ENCODE measurements at regions not wholly inside any gene's neighbourhood (a gene's known extent, or its start where the extent isn't known, plus 50 kb on each side); places are given as distances from the start of the nearest gene placed in this dataset.

GRCh38 chr2:133790711-133791110, 222.4 kb upstream of the NCKAP5 start:
- H3K27me3 ChIP-seq (ENCODE audit: insufficient read depth, low read length): no peaks in the 10 kb centered on the region
- no peaks in the 10 kb centered on the region for H3K4me1 ChIP-seq (ENCODE audit: insufficient read depth, low read length)
- no peak overlapping the region for H3K4me3 ChIP-seq (ENCODE audit: low read length)
- H2AFZ ChIP-seq (ENCODE audit: low read depth, low read length): no peak overlapping the region
- H3K36me3 ChIP-seq (ENCODE audit: insufficient read depth, low read length): no peaks in the 10 kb centered on the region
- H3K9me3 ChIP-seq (ENCODE audit: low read length): no peaks in the 10 kb centered on the region

DNA sequence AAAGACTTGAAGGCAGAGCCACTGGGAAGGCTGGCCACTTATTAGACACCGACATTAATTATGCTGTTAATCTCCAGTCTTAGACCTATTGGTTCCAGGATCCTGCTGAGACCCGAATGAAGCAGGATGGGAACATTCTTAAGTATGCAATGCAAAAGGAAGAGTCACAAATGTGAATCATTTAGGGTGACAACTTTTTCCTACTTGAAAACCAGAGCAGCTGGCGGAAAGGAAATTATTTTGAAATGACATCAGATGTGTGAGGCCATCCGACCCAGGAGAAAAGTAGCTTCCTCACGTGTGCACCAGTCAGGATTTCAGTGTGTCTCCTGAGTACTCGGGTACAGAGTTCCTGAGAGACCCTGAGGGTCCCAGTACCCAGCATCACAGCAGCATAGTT, 222.9 kb upstream of the NCKAP5 start:
- H3K27me3 ChIP-seq (ENCODE audit: insufficient read depth, low read length): no peaks in the 10 kb centered on the region
- no peak overlapping the region for H3K4me3 ChIP-seq (ENCODE audit: low read length)
- no peaks in the 10 kb centered on the region for H3K4me1 ChIP-seq (ENCODE audit: insufficient read depth, low read length)
- no peaks in the 10 kb centered on the region for H3K36me3 ChIP-seq (ENCODE audit: insufficient read depth, low read length)
- H3K9me3 ChIP-seq (ENCODE audit: low read length): no peaks in the 10 kb centered on the region
- H2AFZ ChIP-seq (ENCODE audit: low read depth, low read length): no peak overlapping the region

- Histone ChIP-seq H3K27me3 (ENCODE audit: insufficient read depth, low read length) (no peaks in the 10 kb centered on the region), H3K9me3 (ENCODE audit: low read length) (no peaks in the 10 kb centered on the region), H3K36me3 (ENCODE audit: insufficient read depth, low read length) (no peaks in the 10 kb centered on the region), H2AFZ (ENCODE audit: low read depth, low read length) (no peak overlapping the region), H3K4me1 (ENCODE audit: insufficient read depth, low read length) (no peaks in the 10 kb centered on the region), H3K4me3 (ENCODE audit: low read length) (no peak overlapping the region)
These were observed 224.0 kb upstream of the NCKAP5 start for GRCh38 chr2:133792223-133792622.

GRCh38 chr2:133794114-133794513, 225.9 kb upstream of the NCKAP5 start:
- Histone ChIP-seq H3K27me3 (ENCODE audit: insufficient read depth, low read length) (no peaks in the 10 kb centered on the region), H3K9me3 (ENCODE audit: low read length) (no peaks in the 10 kb centered on the region), H2AFZ (ENCODE audit: low read depth, low read length) (no peak overlapping the region), H3K36me3 (ENCODE audit: insufficient read depth, low read length) (no peaks in the 10 kb centered on the region), H3K4me1 (ENCODE audit: insufficient read depth, low read length) (no peaks in the 10 kb centered on the region), H3K4me3 (ENCODE audit: low read length) (no peak overlapping the region)

GRCh38 chr2:133801946-133802345, 233.7 kb upstream of the NCKAP5 start:
- Histone ChIP-seq H3K9me3 (ENCODE audit: low read length) (no peaks in the 10 kb centered on the region), H3K36me3 (ENCODE audit: insufficient read depth, low read length) (no peaks in the 10 kb centered on the region), H3K4me3 (ENCODE audit: low read length) (no peak overlapping the region), H3K27me3 (ENCODE audit: insufficient read depth, low read length) (no peaks in the 10 kb centered on the region), H2AFZ (ENCODE audit: low read depth, low read length) (no peak overlapping the region), H3K4me1 (ENCODE audit: insufficient read depth, low read length) (peaks cover 7% of the 10 kb centered on the region)

DNA sequence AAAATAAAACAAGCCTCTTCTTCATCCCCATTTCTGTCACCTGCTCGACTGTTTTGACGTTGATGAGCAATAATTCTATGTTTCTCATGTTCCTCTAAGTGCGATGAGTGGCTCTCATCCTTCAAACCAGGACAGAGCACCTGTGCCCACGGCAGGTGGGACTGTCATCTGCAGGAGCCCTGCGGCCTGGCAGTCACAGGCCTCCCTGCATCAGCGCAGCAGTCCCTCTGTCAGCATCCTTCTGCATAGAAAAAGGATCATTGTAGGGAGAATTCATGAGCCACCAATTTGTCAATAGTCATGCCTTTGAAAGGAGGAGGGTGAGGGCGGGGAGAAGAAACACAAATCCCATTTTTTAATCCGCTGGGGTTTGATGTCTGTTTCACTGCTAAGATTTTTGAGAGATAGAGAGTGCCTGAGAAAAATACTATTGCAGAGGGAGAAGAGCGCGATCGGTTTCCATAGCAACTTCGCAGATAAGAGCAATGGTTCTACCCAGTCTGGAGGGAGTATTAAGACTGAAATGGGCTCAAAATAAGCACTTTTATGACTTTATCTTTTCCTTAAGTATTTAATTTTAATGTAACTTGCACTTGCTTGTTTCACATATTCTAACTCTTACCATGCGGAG, 234.3 kb upstream of the NCKAP5 start:
- Histone ChIP-seq H3K4me1 (ENCODE audit: insufficient read depth, low read length) (peaks cover 9% of the 10 kb centered on the region), H3K27me3 (ENCODE audit: insufficient read depth, low read length) (no peaks in the 10 kb centered on the region), H2AFZ (ENCODE audit: low read depth, low read length) (no peak overlapping the region), H3K36me3 (ENCODE audit: insufficient read depth, low read length) (no peaks in the 10 kb centered on the region), H3K9me3 (ENCODE audit: low read length) (no peaks in the 10 kb centered on the region), H3K4me3 (ENCODE audit: low read length) (no peak overlapping the region)

GRCh38 chr2:133806564-133806963, 238.3 kb upstream of the NCKAP5 start:
- Histone ChIP-seq H3K9me3 (ENCODE audit: low read length) (no peaks in the 10 kb centered on the region), H2AFZ (ENCODE audit: low read depth, low read length) (no peak overlapping the region), H3K4me1 (ENCODE audit: insufficient read depth, low read length) (peaks cover 9% of the 10 kb centered on the region), H3K36me3 (ENCODE audit: insufficient read depth, low read length) (no peaks in the 10 kb centered on the region), H3K27me3 (ENCODE audit: insufficient read depth, low read length) (no peaks in the 10 kb centered on the region), H3K4me3 (ENCODE audit: low read length) (no peak overlapping the region)

DNA sequence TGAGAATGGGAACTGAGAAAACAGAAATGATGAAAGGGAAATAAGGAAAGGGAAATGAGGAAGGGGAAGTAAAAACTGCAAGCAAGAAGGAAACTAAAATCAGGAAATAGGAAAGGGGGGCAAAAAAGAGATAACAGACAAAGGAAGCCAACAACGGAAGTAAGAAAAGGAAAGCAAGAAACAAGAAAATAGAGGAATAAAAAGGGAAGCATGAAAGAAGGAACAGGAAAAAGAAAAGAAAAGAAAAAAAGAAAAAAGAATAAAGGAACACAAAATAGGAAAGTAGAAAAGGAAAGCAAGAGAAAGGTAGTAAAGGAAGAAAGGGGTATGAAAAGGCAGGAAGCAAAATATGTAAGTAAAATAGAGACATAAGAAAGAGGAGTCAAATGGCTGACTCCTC, 241.2 kb upstream of the NCKAP5 start:
- Histone ChIP-seq H3K9me3 (ENCODE audit: low read length) (no peaks in the 10 kb centered on the region), H3K36me3 (ENCODE audit: insufficient read depth, low read length) (no peaks in the 10 kb centered on the region), H2AFZ (ENCODE audit: low read depth, low read length) (no peak overlapping the region), H3K27me3 (ENCODE audit: insufficient read depth, low read length) (no peaks in the 10 kb centered on the region), H3K4me3 (ENCODE audit: low read length) (no peak overlapping the region), H3K4me1 (ENCODE audit: insufficient read depth, low read length) (peaks cover 4% of the 10 kb centered on the region)

- Histone ChIP-seq H3K9me3 (ENCODE audit: low read length) (no peaks in the 10 kb centered on the region), H3K36me3 (ENCODE audit: insufficient read depth, low read length) (no peaks in the 10 kb centered on the region), H3K4me3 (ENCODE audit: low read length) (no peak overlapping the region), H3K4me1 (ENCODE audit: insufficient read depth, low read length) (peaks cover 4% of the 10 kb centered on the region), H3K27me3 (ENCODE audit: insufficient read depth, low read length) (no peaks in the 10 kb centered on the region), H2AFZ (ENCODE audit: low read depth, low read length) (no peak overlapping the region)
These were observed 242.3 kb upstream of the NCKAP5 start for GRCh38 chr2:133810559-133810958.

GRCh38 chr2:133811409-133812125, 243.3 kb upstream of the NCKAP5 start:
- H3K27me3 ChIP-seq (ENCODE audit: insufficient read depth, low read length): no peaks in the 10 kb centered on the region
- H3K4me3 ChIP-seq (ENCODE audit: low read length): no peak overlapping the region
- H3K36me3 ChIP-seq (ENCODE audit: insufficient read depth, low read length): no peaks in the 10 kb centered on the region
- H3K9me3 ChIP-seq (ENCODE audit: low read length): no peaks in the 10 kb centered on the region
- H3K4me1 ChIP-seq (ENCODE audit: insufficient read depth, low read length): peaks cover 4% of the 10 kb centered on the region
- no peak overlapping the region for H2AFZ ChIP-seq (ENCODE audit: low read depth, low read length)

DNA sequence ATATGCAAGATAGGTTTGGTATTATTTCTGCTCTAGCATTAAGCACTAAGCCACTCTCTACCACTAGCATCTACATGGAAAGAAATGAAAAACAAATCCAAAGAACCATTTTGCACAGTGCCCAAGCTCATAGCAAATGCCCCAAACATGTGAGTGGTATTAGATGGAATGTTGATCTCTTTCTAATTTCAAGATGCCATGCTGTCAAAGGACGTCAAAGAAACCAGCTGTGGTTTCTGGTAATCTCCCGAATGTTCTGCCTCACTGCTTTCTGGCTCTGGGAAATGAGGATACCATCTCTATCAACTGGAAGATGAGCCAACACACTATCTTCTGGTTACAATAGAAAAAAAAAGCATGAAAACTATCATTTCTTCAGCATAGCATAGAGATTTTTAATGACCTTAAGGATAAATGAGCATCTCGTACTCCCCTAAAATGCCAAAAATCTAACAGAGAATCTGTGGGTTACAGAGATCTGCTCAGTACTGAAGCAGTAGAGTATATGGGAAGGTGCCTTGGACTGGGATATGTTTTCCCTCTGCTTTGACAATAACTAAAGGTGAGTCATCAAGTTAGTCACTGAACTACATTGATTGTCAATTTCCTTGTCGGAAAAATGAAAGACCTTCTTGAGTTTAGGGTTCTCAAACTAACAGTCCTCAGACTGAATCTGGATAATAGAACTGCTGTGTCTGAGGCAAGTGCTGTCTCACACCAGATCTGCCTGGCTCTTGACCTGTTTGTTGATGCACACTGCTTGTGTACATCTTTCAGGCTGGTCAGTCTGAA, 244.8 kb upstream of the NCKAP5 start:
- Histone ChIP-seq H3K9me3 (ENCODE audit: low read length) (no peaks in the 10 kb centered on the region), H3K4me1 (ENCODE audit: insufficient read depth, low read length) (peaks cover 4% of the 10 kb centered on the region), H3K27me3 (ENCODE audit: insufficient read depth, low read length) (no peaks in the 10 kb centered on the region), H2AFZ (ENCODE audit: low read depth, low read length) (no peak overlapping the region), H3K4me3 (ENCODE audit: low read length) (no peak overlapping the region), H3K36me3 (ENCODE audit: insufficient read depth, low read length) (no peaks in the 10 kb centered on the region)

- Histone ChIP-seq H3K4me3 (ENCODE audit: low read length) (no peak overlapping the region), H3K36me3 (ENCODE audit: insufficient read depth, low read length) (no peaks in the 10 kb centered on the region), H3K4me1 (ENCODE audit: insufficient read depth, low read length) (peaks cover 6% of the 10 kb centered on the region), H3K9me3 (ENCODE audit: low read length) (no peaks in the 10 kb centered on the region), H2AFZ (ENCODE audit: low read depth, low read length) (no peak overlapping the region), H3K27me3 (ENCODE audit: insufficient read depth, low read length) (no peaks in the 10 kb centered on the region)
These were observed 246.6 kb upstream of the NCKAP5 start for GRCh38 chr2:133814890-133815289.

GRCh38 chr2:133816037-133816436, 247.8 kb upstream of the NCKAP5 start:
- Histone ChIP-seq H3K27me3 (ENCODE audit: insufficient read depth, low read length) (no peaks in the 10 kb centered on the region), H2AFZ (ENCODE audit: low read depth, low read length) (no peak overlapping the region), H3K9me3 (ENCODE audit: low read length) (no peaks in the 10 kb centered on the region), H3K36me3 (ENCODE audit: insufficient read depth, low read length) (no peaks in the 10 kb centered on the region), H3K4me1 (ENCODE audit: insufficient read depth, low read length) (peaks cover 6% of the 10 kb centered on the region), H3K4me3 (ENCODE audit: low read length) (no peak overlapping the region)
